ENCODE measurements at regions not wholly inside any gene's neighbourhood (a gene's known extent, or its start where the extent isn't known, plus 50 kb on each side); places are given as distances from the start of the nearest gene placed in this dataset.

DNA sequence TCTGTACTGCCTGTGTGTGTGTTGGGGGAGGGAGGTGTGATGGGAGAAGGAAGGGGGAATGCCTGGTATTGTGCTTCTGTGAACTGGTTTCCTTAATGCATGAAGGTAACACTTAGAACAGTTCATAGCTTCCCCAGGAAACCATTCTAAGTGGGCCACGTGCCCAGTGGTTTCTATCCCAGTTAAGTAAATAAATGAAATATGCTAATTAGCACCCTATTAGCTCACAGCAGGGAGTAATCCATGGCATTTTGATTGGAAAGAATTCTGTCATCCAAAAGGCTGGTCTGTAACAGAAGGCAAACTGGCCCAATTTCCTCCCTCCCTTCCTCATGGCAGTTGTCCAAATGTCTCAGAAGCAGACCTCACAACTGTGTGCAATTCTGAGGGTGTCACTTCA is 199.3 kb downstream of the TTLL7 start:
- TF ChIP-seq, protein P1, sequence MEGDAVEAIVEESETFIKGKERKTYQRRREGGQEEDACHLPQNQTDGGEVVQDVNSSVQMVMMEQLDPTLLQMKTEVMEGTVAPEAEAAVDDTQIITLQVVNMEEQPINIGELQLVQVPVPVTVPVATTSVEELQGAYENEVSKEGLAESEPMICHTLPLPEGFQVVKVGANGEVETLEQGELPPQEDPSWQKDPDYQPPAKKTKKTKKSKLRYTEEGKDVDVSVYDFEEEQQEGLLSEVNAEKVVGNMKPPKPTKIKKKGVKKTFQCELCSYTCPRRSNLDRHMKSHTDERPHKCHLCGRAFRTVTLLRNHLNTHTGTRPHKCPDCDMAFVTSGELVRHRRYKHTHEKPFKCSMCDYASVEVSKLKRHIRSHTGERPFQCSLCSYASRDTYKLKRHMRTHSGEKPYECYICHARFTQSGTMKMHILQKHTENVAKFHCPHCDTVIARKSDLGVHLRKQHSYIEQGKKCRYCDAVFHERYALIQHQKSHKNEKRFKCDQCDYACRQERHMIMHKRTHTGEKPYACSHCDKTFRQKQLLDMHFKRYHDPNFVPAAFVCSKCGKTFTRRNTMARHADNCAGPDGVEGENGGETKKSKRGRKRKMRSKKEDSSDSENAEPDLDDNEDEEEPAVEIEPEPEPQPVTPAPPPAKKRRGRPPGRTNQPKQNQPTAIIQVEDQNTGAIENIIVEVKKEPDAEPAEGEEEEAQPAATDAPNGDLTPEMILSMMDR (IDR thresholded peaks at IDR 0.05): no peak
- TF ChIP-seq POLR2A (IDR thresholded peaks at IDR 0.05): no peak
